ENCODE measurements at regions not wholly inside any gene's neighbourhood (a gene's known extent, or its start where the extent isn't known, plus 50 kb on each side); places are given as distances from the start of the nearest gene placed in this dataset.

- ChIA-PET CTCF (interaction anchor here (0.5 kb wide), 1 partner anchor 351 kb away, joined by 4 read pairs; no protein-coding TSS in a partner anchor), POLR2A (no interaction called here)
- H3K27ac Mint-ChIP-seq = no peak overlapping the region
- no peak overlapping the region for H3K4me3 Mint-ChIP-seq
- no peaks in the 10 kb centered on the region for H3K9me3 Mint-ChIP-seq
- no peaks in the 10 kb centered on the region for H3K27me3 Mint-ChIP-seq
- no peak for DNase-seq
- no peaks in the 10 kb centered on the region for H3K36me3 Mint-ChIP-seq (ENCODE audit: low read depth)
- no peaks in the 10 kb centered on the region for H3K4me1 Mint-ChIP-seq
Observed at GRCh38 chr11:56898856-56899255, 89.9 kb upstream of the OR5AK2 start.

- Mint-ChIP-seq H3K4me3 (no peak overlapping the region), H3K4me1 (no peaks in the 10 kb centered on the region), H3K9me3 (no peaks in the 10 kb centered on the region), H3K36me3 (ENCODE audit: low read depth) (no peaks in the 10 kb centered on the region), H3K27me3 (no peaks in the 10 kb centered on the region), H3K27ac (no peak overlapping the region)
- ChIA-PET POLR2A (no interaction called here), CTCF (no interaction called here)
- DNase-seq = no peak
Observed at GRCh38 chr11:56890584-56891305, 98.0 kb upstream of the OR5AK2 start.

- Mint-ChIP-seq H3K27me3 (no peaks in the 10 kb centered on the region), H3K36me3 (ENCODE audit: low read depth) (no peaks in the 10 kb centered on the region), H3K9me3 (no peaks in the 10 kb centered on the region), H3K4me1 (no peaks in the 10 kb centered on the region), H3K27ac (no peak overlapping the region), H3K4me3 (no peak overlapping the region)
- POLR2A ChIA-PET = no interaction called here
- CTCF ChIA-PET = no interaction called here
- no peak for DNase-seq
Observed at GRCh38 chr11:56889986-56890385, 98.7 kb upstream of the OR5AK2 start.

GRCh38 chr11:56887940-56888339, 100.8 kb upstream of the OR5AK2 start:
- CTCF ChIA-PET = no interaction called here
- H3K9me3 Mint-ChIP-seq = no peaks in the 10 kb centered on the region
- no peak overlapping the region for H3K4me3 Mint-ChIP-seq
- H3K36me3 Mint-ChIP-seq (ENCODE audit: low read depth) = no peaks in the 10 kb centered on the region
- no peak overlapping the region for H3K27ac Mint-ChIP-seq
- no peak for DNase-seq
- POLR2A ChIA-PET = no interaction called here
- no peaks in the 10 kb centered on the region for H3K4me1 Mint-ChIP-seq
- no peaks in the 10 kb centered on the region for H3K27me3 Mint-ChIP-seq

- H3K4me3 Mint-ChIP-seq = no peak overlapping the region
- H3K27me3 Mint-ChIP-seq = no peaks in the 10 kb centered on the region
- no peak for DNase-seq
- H3K36me3 Mint-ChIP-seq (ENCODE audit: low read depth) = no peaks in the 10 kb centered on the region
- POLR2A ChIA-PET = no interaction called here
- H3K4me1 Mint-ChIP-seq = no peaks in the 10 kb centered on the region
- peaks cover 3% of the 10 kb centered on the region for H3K9me3 Mint-ChIP-seq
- CTCF ChIA-PET = no interaction called here
- no peak overlapping the region for H3K27ac Mint-ChIP-seq
Observed at GRCh38 chr11:56886455-56886854, 102.3 kb upstream of the OR5AK2 start.

GRCh38 chr11:56885854-56886253, 102.9 kb upstream of the OR5AK2 start:
- Mint-ChIP-seq H3K27me3 (no peaks in the 10 kb centered on the region), H3K36me3 (ENCODE audit: low read depth) (no peaks in the 10 kb centered on the region), H3K9me3 (peaks cover 3% of the 10 kb centered on the region), H3K4me1 (no peaks in the 10 kb centered on the region), H3K27ac (no peak overlapping the region), H3K4me3 (no peak overlapping the region)
- no peak for DNase-seq
- ChIA-PET CTCF (no interaction called here), POLR2A (no interaction called here)

GRCh38 chr11:56885177-56885576, 103.5 kb upstream of the OR5AK2 start:
- Mint-ChIP-seq H3K27ac (no peak overlapping the region), H3K9me3 (peaks cover 3% of the 10 kb centered on the region), H3K36me3 (ENCODE audit: low read depth) (no peaks in the 10 kb centered on the region), H3K27me3 (no peaks in the 10 kb centered on the region), H3K4me1 (no peaks in the 10 kb centered on the region), H3K4me3 (no peak overlapping the region)
- ChIA-PET CTCF (no interaction called here), POLR2A (no interaction called here)
- no peak for DNase-seq

- no peak overlapping the region for H3K4me3 Mint-ChIP-seq
- DNase-seq = no peak
- ChIA-PET CTCF (no interaction called here), POLR2A (no interaction called here)
- H3K27me3 Mint-ChIP-seq = no peaks in the 10 kb centered on the region
- no peaks in the 10 kb centered on the region for H3K4me1 Mint-ChIP-seq
- no peak overlapping the region for H3K27ac Mint-ChIP-seq
- H3K9me3 Mint-ChIP-seq = peaks cover 3% of the 10 kb centered on the region
- H3K36me3 Mint-ChIP-seq (ENCODE audit: low read depth) = no peaks in the 10 kb centered on the region
Observed at GRCh38 chr11:56883371-56883987, 105.2 kb upstream of the OR5AK2 start.

GRCh38 chr11:56876621-56877275, 112.0 kb upstream of the OR5AK2 start:
- no peak for DNase-seq
- H3K36me3 Mint-ChIP-seq (ENCODE audit: low read depth) = no peaks in the 10 kb centered on the region
- no peak overlapping the region for H3K4me3 Mint-ChIP-seq
- no peaks in the 10 kb centered on the region for H3K27me3 Mint-ChIP-seq
- ChIA-PET CTCF (no interaction called here), POLR2A (no interaction called here)
- peaks cover 3% of the 10 kb centered on the region for H3K9me3 Mint-ChIP-seq
- no peaks in the 10 kb centered on the region for H3K4me1 Mint-ChIP-seq
- no peak overlapping the region for H3K27ac Mint-ChIP-seq

GRCh38 chr11:56855217-56855616, 106.7 kb upstream of the OR9G4 start:
- no peak overlapping the region for H3K27ac Mint-ChIP-seq
- POLR2A ChIA-PET = no interaction called here
- CTCF ChIA-PET = no interaction called here
- no peak for DNase-seq
- H3K4me1 Mint-ChIP-seq = no peaks in the 10 kb centered on the region
- H3K36me3 Mint-ChIP-seq (ENCODE audit: low read depth) = no peaks in the 10 kb centered on the region
- H3K9me3 Mint-ChIP-seq = no peaks in the 10 kb centered on the region
- no peaks in the 10 kb centered on the region for H3K27me3 Mint-ChIP-seq
- H3K4me3 Mint-ChIP-seq = no peak overlapping the region

- Mint-ChIP-seq H3K27ac (no peak overlapping the region), H3K9me3 (no peaks in the 10 kb centered on the region), H3K36me3 (ENCODE audit: low read depth) (no peaks in the 10 kb centered on the region), H3K4me3 (no peak overlapping the region), H3K4me1 (no peaks in the 10 kb centered on the region), H3K27me3 (no peaks in the 10 kb centered on the region)
- CTCF ChIA-PET = interaction anchor here (1.5 kb wide), 1 partner anchor 14 kb away, joined by 3 read pairs; no protein-coding TSS in a partner anchor
- DNase-seq = no peak
- POLR2A ChIA-PET = no interaction called here
Observed at GRCh38 chr11:56852131-56852530, 103.6 kb upstream of the OR9G4 start.

GRCh38 chr11:56849852-56850251, 101.4 kb upstream of the OR9G4 start:
- ChIA-PET POLR2A (no interaction called here), CTCF (no interaction called here)
- Mint-ChIP-seq H3K9me3 (no peaks in the 10 kb centered on the region), H3K4me3 (no peak overlapping the region), H3K27ac (no peak overlapping the region), H3K4me1 (no peaks in the 10 kb centered on the region), H3K36me3 (ENCODE audit: low read depth) (no peaks in the 10 kb centered on the region), H3K27me3 (no peaks in the 10 kb centered on the region)
- no peak for DNase-seq

GRCh38 chr11:56849250-56849649, 100.8 kb upstream of the OR9G4 start:
- ChIA-PET POLR2A (no interaction called here), CTCF (no interaction called here)
- Mint-ChIP-seq H3K4me1 (no peaks in the 10 kb centered on the region), H3K36me3 (ENCODE audit: low read depth) (no peaks in the 10 kb centered on the region), H3K27ac (no peak overlapping the region), H3K27me3 (no peaks in the 10 kb centered on the region), H3K9me3 (no peaks in the 10 kb centered on the region), H3K4me3 (no peak overlapping the region)
- DNase-seq = no peak
